K562 (cell line): ENCODE measurements at regions not wholly inside any gene's neighbourhood (a gene's known extent, or its start where the extent isn't known, plus 50 kb on each side); places are given as distances from the start of the nearest gene placed in this dataset.

ENCODE experiments used
- CREB3 ChIP-seq: fragments of 450-650 bp; conservative IDR thresholded peaks from 2 replicates; pipeline ENCODE4 v1.6.1; 2016; ENCODE audit warnings: missing genetic modification characterization, low read depth, mild to moderate bottlenecking, missing compliant biosample characterization, moderate library complexity
- CSDE1 ChIP-seq, 2 experiments: fragments of 450-650 bp; IDR thresholded peaks; 2 replicates each; pipeline ENCODE4 v1.6.1; 2016; ENCODE audit warnings: mild to moderate bottlenecking in 1 of 2
- ERF ChIP-seq: fragments of 450-650 bp; formaldehyde crosslinking; IDR thresholded peaks from 2 replicates; pipeline ENCODE4 v1.4.0; 2020; ENCODE audit warnings: mild to moderate bottlenecking, mixed read lengths
- MITF ChIP-seq: IDR thresholded peaks from 2 replicates; pipeline ENCODE4 v1.6.1; 2014; ENCODE audit warnings: antibody characterized with exemption
- MTA2 ChIP-seq: fragments of 450-650 bp; IDR thresholded peaks from 2 replicates; pipeline ENCODE4 v1.6.1; 2016; ENCODE audit warnings: low read depth
- POU5F1 ChIP-seq: fragments of 150-350 bp; IDR thresholded peaks from 2 replicates; pipeline ENCODE4 v1.6.1; 2014; ENCODE audit warnings: borderline replicate concordance, low read length, low read depth, mild to moderate bottlenecking; ENCODE audit not compliant: partially characterized antibody
- PRPF4 ChIP-seq: fragments of 200-400 bp; formaldehyde crosslinking; IDR thresholded peaks from one replicate; pipeline ENCODE4 v1.6.1; 2017; ENCODE audit warnings: low read length, low read depth, mild to moderate bottlenecking; ENCODE audit not compliant: insufficient read depth, poor library complexity, severe bottlenecking
- SIN3A ChIP-seq, 2 experiments: fragments of 150-350 bp in 1 of 2; IDR thresholded peaks; 2 replicates each; pipeline ENCODE4 v1.6.1; 2011 to 2016; ENCODE audit warnings: borderline replicate concordance in 2 of 2, low read depth in 2 of 2, low read length in 2 of 2, mild to moderate bottlenecking in 2 of 2, moderate library complexity in 2 of 2; ENCODE audit not compliant: control insufficient read depth in 1 of 2
- THAP12 ChIP-seq: fragments of 250-450 bp; sonication (Bioruptor Pico); IDR thresholded peaks from 2 replicates; pipeline ENCODE4 v1.9.0; 2021; ENCODE audit warnings: mild to moderate bottlenecking, inconsistent platforms
- TSHZ1 ChIP-seq: fragments of 250-450 bp; sonication (Bioruptor Pico); IDR thresholded peaks from 2 replicates; pipeline ENCODE4 v1.4.0; 2020; ENCODE audit warnings: mild to moderate bottlenecking, moderate library complexity

GRCh38 chr3:14347110-14347509 is 55.3 kb upstream of the SLC6A6 start (continued):
- TF ChIP-seq PRPF4 (no peak), ERF (CRISPR knock-in tag) (no peak), MITF (no peak), MTA2 (no peak), SIN3A (IDR thresholded peaks at IDR 0.05; ENCODE audit: borderline replicate concordance in 2 of 2, control insufficient read depth in 1 of 2, low read depth in 2 of 2, low read length in 2 of 2) (no peak), TSHZ1 (CRISPR knock-in tag) (no peak), CSDE1 (IDR thresholded peaks at IDR 0.05) (no peak), THAP12 (CRISPR knock-in tag) (no peak), CREB3 (tag) (no peak), POU5F1 (no peak)
